HG03460 (cell line): ENCODE measurements at regions not wholly inside any gene's neighbourhood (a gene's known extent, or its start where the extent isn't known, plus 50 kb on each side); places are given as distances from the start of the nearest gene placed in this dataset.
"Not testable (repeated sequence)": the region's sequence is repeated elsewhere in the genome, so short reads cannot be mapped to it uniquely, and the experiment has no call there.

Experiments used
- ATAC-seq: cut with Tn5 transposase; IDR thresholded peaks from one replicate; pipeline ENCODE4 v1.9.1; 2021; ENCODE audit not compliant: unreplicated experiment

DNA sequence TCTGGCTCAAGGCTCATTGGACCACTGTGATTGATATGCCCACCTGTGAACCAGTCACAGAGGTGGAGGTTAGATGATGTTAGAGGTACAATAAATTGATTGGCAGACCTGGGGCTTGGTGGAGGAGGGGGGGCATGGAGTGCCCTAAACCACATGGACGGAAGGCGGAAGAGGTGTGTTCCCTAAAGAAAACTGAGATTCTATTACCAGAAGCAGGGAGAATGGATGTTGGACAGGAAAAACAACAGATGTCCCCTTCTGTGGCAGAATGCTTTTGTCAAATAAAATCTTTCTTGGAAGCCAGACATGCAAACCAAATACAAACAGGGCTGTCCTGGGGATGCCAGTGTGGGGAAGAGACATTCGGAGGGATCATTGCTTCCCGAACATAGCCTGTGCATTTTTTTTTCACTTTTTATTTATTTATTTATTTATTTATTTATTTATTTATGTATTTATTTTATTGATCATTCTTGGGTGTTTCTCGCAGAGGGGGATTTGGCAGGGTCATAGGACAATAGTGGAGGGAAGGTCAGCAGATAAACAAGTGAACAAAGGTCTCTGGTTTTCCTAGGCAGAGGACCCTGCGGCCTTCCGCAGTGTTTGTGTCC lies 433.9 kb downstream of the RPS24 start:
- ATAC-seq, result no peak

DNA sequence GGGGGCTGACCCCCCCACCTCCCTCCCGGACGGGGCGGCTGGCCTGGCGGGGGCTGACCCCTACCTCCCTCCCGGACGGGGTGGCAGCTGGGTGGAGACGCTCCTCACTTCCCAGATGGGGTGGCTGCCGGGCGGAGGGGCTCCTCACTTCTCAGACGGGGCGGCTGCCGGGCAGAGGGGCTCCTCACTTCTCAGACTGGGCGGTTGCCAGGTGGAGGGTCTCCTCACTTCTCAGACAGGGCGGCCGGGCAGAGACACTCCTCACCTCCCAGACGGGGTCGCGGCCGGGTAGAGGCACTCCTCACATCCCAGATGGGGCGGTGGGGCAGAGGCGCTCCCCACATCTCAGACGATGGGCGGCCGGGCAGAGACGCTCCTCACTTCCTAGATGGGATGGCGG lies 435.1 kb downstream of the RPS24 start:
- not testable (repeated sequence) for ATAC-seq

GRCh38 chr10:78470267-78471103 lies 436.8 kb downstream of the RPS24 start:
- ATAC-seq, result no peak

- ATAC-seq, result no peak
Observed at GRCh38 chr10:78471326-78471722, 437.7 kb downstream of the RPS24 start.

- no peak for ATAC-seq
Observed at GRCh38 chr10:78471723-78472550, 438.3 kb downstream of the RPS24 start.

DNA sequence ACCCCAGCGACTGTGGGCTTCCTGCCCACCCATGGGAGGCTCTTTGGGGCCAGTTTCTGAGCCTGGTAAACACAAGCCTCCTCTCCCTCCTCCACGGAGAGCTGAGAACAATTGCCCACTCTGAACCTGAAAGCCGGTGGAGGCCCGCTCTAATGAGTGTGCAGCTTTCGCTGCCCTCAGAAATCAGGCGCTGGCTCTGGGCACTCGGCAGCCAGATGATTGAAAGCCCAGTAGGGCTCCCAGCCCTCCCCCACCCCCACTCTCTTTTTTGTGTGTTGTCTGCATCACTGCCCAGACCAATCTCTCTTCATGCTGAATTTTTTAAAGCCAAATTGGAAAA lies 438.9 kb downstream of the RPS24 start:
- ATAC-seq, result no peak

DNA sequence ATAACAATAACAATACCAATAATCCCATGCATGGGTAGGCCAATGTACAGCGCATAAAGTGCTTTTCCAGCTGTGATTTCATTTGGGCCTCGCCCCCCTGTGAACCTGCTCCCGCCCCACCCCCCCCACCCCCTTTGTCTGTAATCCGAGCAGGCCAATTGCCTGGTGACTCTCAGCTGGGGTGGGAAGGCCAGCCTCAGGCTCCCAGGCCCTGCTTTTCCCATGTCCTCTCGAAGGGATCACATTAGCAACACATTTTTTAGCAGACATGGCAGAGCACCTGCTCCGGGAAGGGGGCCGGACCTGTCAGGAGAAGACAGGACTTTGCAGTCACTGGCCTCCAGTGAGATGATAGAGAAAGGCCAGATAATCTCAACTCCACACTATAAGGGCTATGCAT lies 439.3 kb downstream of the RPS24 start:
- no peak for ATAC-seq

DNA sequence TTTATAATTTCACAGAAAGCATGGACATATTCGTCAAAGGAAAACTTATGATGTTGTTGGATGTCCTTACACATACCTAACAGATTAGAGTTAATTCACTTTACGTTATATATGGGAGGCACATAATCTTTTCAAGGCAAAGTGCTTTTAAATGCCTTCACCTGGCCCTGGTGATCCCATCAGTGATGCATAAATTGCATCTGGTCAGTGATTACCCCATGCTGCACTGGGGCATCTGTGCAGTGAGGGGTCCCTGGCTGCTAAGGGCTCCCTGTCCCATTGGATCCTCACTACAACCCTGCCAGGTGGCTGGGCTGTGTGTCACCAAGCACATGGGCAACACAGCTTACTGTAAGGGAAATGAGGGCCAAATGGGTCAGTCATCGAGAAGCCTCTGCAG lies 441.1 kb downstream of the RPS24 start:
- no peak for ATAC-seq

GRCh38 chr10:78475437-78475836 lies 441.8 kb downstream of the RPS24 start:
- no peak for ATAC-seq

GRCh38 chr10:78476156-78476555 lies 442.5 kb downstream of the RPS24 start:
- no peak for ATAC-seq

- no peak for ATAC-seq
Observed at GRCh38 chr10:78476844-78477243, 443.2 kb downstream of the RPS24 start.

DNA sequence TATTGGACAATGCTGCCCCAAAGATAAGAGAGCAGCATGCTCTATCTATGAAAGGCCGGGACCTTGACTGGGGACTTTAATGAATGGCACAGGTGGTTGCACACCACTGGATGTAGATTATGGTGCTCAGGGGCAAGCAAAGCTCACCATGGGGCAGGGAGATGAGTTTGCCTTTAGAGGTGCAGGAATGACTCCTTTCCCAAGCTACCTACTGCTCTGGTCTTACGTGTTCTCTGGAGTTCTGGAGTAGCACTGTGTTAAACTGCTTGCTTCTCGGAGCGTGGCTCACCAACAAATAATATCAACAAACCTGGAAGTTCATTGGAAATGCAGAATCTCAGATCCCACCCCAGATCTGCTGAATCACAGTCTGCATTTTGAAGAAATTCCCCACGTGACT lies 445.3 kb downstream of the RPS24 start:
- ATAC-seq, result no peak

GRCh38 chr10:78479467-78479866 lies 445.8 kb downstream of the RPS24 start:
- ATAC-seq, result no peak

- ATAC-seq, result no peak
Observed at GRCh38 chr10:78481842-78482241, 448.2 kb downstream of the RPS24 start.

GRCh38 chr10:78483641-78484040 lies 450.0 kb downstream of the RPS24 start:
- no peak for ATAC-seq

DNA sequence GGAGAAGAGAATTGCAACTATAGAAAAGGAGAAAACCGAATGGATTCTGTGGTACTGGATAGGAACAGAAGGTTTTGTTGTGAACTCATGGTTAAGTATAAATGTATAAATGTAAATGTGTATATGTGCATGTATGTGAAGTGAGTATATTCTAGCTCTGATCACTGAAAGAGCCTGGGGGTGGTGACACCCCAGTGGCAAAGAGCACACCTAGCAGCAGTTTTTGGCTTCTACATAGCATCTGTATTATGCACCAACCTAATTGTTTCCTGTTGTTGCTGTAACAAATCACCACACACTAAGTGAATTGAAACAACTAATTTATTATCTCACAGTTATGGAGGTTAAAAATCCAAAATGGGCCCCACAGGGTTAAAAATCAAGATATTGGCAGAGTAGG lies 455.4 kb downstream of the RPS24 start:
- ATAC-seq, result no peak

DNA sequence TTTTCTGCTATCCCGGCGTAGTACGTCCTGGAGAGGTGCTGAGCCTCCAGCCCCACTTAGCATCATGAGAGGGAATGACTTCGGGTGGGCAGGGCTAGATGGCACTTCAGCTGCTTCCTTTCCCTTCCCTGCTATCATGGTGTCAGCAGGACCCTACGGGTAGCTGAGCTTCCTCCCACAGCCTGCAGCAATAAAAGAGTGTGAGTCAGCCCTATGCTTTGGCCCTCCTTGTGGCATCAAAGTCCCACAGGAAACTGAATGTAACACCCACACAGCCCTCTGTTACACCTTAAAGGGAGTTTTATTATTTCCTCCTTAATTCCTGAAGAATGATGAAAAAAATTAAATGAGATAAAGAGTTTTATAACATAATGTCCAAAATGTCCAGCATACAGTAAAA lies 458.1 kb downstream of the RPS24 start:
- no peak for ATAC-seq

DNA sequence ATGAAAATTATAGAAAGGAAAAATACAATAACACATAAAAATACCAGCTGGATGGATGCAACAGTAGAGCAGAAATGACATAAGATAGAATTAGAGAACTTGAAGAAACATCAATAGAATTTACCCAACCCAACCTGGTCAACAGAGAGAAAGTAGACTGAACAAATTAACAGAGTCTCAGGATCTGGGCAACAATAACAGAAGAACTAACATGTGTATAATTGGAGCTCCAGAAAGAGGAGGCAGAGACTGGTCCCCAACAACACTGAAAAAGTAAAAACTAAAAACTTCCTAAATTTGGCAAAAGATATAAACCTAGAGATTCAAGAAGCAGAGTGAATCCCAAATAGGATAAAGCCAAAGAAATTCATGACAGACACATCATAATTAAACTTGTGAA lies 458.8 kb downstream of the RPS24 start:
- no peak for ATAC-seq

DNA sequence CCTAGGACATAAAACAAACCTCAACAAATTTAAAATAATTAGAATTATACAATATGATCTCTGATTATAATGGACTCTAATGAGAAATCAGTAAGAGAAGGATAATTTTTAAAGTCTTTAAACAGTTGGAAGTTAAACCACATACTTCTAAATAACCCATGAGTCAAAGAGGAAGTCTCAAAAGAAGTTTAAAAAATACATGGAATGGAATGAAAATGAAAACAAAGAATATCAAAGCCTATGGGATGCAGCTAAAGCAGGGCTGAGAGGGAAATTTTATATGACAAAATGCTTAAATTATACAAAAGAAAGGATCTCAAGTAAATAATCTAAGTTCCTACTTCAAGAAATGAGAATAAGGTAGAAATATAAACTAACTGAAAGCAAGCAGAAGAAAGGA lies 460.5 kb downstream of the RPS24 start:
- no peak for ATAC-seq

GRCh38 chr10:78502210-78502936 lies 468.7 kb downstream of the RPS24 start:
- no peak for ATAC-seq

GRCh38 chr10:78504181-78504580 lies 470.5 kb downstream of the RPS24 start:
- ATAC-seq, result no peak
